T follicular helper cell (primary cell): ENCODE measurements at regions not wholly inside any gene's neighbourhood (a gene's known extent, or its start where the extent isn't known, plus 50 kb on each side); places are given as distances from the start of the nearest gene placed in this dataset.

Source experiments
- DNase-seq: peaks from one replicate; pipeline ENCODE4 v3.0.0-alpha.2; 2020; ENCODE audit warnings: low read depth

GRCh38 chr9:129330711-129331492, 152.8 kb upstream of the IER5L start:
- no peak for DNase-seq

GRCh38 chr9:129328355-129329042, 150.4 kb upstream of the IER5L start:
- DNase-seq: no peak

GRCh38 chr9:129327552-129328328, 149.7 kb upstream of the IER5L start:
- no peak for DNase-seq

- DNase-seq: no peak
These were observed 148.3 kb upstream of the IER5L start for GRCh38 chr9:129326061-129327005.

- no peak for DNase-seq
These were observed 146.9 kb upstream of the IER5L start for GRCh38 chr9:129324808-129325502.

GRCh38 chr9:129323999-129324553, 146.0 kb upstream of the IER5L start:
- no peak for DNase-seq

- DNase-seq: no peak
These were observed 145.4 kb upstream of the IER5L start for GRCh38 chr9:129323376-129323998.

- no peak for DNase-seq
These were observed 144.7 kb upstream of the IER5L start for GRCh38 chr9:129322641-129323375.

- no peak for DNase-seq
These were observed 144.1 kb upstream of the IER5L start for GRCh38 chr9:129322022-129322621.

- no peak for DNase-seq
These were observed 143.4 kb upstream of the IER5L start for GRCh38 chr9:129321286-129322021.

GRCh38 chr9:129320575-129321285, 142.7 kb upstream of the IER5L start:
- DNase-seq: peak; percentile 32

- DNase-seq: no peak
These were observed 141.9 kb upstream of the IER5L start for GRCh38 chr9:129319938-129320481.

GRCh38 chr9:129319076-129319937, 141.2 kb upstream of the IER5L start:
- no peak for DNase-seq

- no peak for DNase-seq
These were observed 140.3 kb upstream of the IER5L start for GRCh38 chr9:129318121-129319075.
